Upper lobe of left lung (tissue), 4 donors: ENCODE measurements at regions not wholly inside any gene's neighbourhood (a gene's known extent, or its start where the extent isn't known, plus 50 kb on each side); places are given as distances from the start of the nearest gene placed in this dataset.

ENCODE experiments used
- POLR2A ChIP-seq, 4 donors: fragments of 450-650 bp; IDR thresholded peaks; one replicate each; pipeline ENCODE4 v1.5.1; 2016 to 2017; ENCODE audit warnings: antibody characterized with exemption in 4 of 4, mild to moderate bottlenecking in 2 of 4
- POLR2AphosphoS5 ChIP-seq, 2 donors: sonication (generic); formaldehyde crosslinking; IDR thresholded peaks; one replicate each; pipeline ENCODE4 v1.5.1; 2017; ENCODE audit warnings: antibody characterized with exemption in 2 of 2
- TF ChIP-seq, protein P1 (sequence below), 6 experiments: fragments of 450-650 bp in 4 of 6; fragments of 200-600 bp in 2 of 6; sonication (generic) in 2 of 6; IDR thresholded peaks; one replicate each; pipeline ENCODE4 v1.5.1; 2016 to 2019; ENCODE audit warnings: antibody characterized with exemption in 6 of 6

DNA sequence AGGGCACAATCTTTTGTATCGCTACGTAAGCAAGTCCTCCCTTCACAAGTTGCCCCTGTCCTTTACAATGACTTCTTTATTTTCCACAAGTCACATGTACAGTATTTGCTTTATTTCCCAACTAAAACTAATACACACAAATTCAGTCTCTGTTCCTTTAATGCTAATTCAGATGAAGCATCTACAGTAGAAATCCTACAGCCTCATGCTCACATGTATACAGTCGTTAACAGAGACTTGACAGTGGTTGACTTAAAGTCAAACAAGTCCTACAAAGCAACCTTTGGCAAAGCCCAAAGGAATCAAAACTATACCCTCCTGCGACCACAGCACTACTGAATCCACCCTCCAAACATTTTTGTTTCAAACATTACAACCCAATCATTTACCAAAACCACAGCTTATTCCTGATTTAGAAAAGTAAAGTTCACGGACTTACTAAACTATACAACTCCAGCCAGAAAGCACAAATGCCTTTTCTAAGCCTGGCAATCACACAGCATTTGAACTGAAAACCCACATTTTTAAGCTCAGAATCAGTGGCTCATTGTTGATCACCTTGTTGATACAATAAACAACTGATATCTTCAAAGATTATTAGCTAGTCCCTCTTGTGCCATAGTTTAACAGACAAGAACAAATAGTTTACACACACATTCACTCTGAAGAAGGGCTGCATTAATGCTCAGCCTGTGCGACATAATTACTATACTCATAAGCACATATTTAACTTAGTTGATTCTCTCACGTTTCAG lies 70.9 kb upstream of the NHSL1 start:
- no peak for TF ChIP-seq POLR2A (IDR thresholded peaks at IDR 0.05)
- TF ChIP-seq, protein P1, sequence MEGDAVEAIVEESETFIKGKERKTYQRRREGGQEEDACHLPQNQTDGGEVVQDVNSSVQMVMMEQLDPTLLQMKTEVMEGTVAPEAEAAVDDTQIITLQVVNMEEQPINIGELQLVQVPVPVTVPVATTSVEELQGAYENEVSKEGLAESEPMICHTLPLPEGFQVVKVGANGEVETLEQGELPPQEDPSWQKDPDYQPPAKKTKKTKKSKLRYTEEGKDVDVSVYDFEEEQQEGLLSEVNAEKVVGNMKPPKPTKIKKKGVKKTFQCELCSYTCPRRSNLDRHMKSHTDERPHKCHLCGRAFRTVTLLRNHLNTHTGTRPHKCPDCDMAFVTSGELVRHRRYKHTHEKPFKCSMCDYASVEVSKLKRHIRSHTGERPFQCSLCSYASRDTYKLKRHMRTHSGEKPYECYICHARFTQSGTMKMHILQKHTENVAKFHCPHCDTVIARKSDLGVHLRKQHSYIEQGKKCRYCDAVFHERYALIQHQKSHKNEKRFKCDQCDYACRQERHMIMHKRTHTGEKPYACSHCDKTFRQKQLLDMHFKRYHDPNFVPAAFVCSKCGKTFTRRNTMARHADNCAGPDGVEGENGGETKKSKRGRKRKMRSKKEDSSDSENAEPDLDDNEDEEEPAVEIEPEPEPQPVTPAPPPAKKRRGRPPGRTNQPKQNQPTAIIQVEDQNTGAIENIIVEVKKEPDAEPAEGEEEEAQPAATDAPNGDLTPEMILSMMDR (IDR thresholded peaks at IDR 0.05): no peak
- no peak for TF ChIP-seq POLR2AphosphoS5 (IDR thresholded peaks at IDR 0.05)
